GM19023 (cell line): ENCODE measurements at regions not wholly inside any gene's neighbourhood (a gene's known extent, or its start where the extent isn't known, plus 50 kb on each side); places are given as distances from the start of the nearest gene placed in this dataset.

ENCODE experiments used
- ATAC-seq: cut with Tn5 transposase; IDR thresholded peaks from one replicate; pipeline ENCODE4 v1.9.1; 2021; ENCODE audit warnings: mild to moderate bottlenecking, moderate library complexity; ENCODE audit not compliant: unreplicated experiment

GRCh38 chr7:25926451-25926850 is 225.5 kb upstream of the NFE2L3 start:
- no peak for ATAC-seq

GRCh38 chr7:25926891-25927625 is 224.9 kb upstream of the NFE2L3 start:
- no peak for ATAC-seq

DNA sequence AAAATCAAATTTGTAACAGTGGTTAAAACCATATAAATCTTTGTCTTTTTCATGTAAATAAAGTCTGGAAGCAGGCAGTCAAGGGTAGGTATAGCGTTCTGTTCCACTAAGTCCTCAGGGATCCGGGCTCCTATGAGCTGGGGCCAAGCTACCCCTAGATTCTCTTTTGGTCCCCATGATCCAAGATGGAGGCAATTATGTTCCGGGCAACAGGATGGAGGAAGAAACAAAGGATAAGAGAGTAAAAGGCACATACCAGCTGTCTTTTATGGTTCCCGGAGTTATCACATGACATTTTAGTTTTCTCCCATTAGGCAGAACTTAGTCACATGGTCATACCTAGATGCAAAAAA is 224.4 kb upstream of the NFE2L3 start:
- ATAC-seq = no peak

DNA sequence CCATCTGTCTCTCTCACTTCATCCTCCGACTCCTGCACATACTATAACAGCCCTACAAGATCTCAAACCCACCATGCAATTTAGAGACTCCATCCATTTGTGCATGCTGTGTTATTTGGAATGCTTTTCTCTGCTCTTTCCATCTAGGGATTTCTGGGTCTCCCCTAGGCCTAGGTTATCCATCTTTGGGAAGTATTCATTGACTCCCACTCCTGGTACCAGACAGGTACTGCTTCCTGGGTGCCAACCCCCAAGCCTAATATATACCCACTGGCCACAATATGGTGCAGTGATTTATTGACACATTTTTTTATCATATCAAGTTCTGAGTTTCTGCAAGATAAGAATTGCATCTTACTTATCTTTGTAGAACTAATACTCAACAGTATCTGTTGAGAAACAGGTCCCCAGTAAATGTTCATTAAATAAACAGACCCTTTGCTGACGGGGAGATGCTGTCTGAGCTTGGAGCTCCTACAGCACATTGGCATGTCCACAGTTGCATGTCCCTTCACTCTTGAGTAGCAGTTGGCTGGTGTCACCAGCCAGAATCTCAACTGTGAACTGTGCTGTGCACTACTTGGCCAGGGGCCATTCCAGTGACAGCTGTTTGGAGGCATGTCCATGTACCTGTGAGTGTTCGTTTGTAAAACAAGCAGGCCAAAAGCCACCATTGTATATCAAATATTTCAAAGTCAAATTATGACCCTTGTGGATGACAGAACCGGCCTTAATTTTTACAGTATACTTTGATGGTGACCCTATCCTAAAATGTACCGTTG is 223.3 kb upstream of the NFE2L3 start:
- ATAC-seq = no peak

DNA sequence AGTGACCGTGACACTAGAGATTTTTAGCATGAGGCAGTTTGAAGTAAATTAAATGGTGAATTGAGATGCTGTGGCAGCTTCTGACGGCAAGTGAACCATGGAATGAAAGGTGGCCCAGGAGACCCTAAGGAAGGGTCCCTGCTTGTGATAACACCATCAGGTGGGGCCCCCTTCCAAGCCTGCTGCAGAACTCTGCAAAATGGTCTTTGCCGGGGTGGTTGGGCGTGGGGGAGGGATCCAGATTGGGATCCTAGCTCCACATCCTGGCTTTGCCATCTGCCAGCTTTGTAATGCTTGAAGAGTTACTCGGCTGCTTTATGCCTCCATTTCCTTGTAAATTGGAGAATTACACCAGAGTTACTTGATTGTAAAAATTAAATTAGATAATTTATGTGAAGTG is 222.6 kb upstream of the NFE2L3 start:
- ATAC-seq = no peak

GRCh38 chr7:25930492-25931048 is 221.4 kb upstream of the NFE2L3 start:
- ATAC-seq = no peak

DNA sequence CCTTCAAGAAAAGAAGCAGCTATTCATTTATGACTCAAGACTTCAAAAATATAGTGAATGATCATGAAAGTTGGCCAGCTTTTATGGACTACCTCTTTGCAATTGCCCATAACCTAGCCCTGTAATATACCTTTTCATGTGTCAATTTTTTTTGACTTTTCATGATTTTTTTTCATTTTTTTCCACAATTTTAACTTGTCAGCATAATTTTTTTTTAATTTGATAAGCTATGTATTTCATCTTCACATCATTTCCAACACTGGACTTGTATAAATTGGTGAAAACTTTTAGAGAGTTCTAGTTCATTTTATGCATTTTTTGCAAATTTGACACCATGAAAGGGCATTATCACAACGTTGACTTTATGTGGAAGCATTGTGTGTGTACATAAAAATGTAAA is 220.8 kb upstream of the NFE2L3 start:
- no peak for ATAC-seq

- no peak for ATAC-seq
Measured at GRCh38 chr7:25933921-25934320, 218.1 kb upstream of the NFE2L3 start.

GRCh38 chr7:25940086-25940906 is 211.7 kb upstream of the NFE2L3 start:
- ATAC-seq = no peak

DNA sequence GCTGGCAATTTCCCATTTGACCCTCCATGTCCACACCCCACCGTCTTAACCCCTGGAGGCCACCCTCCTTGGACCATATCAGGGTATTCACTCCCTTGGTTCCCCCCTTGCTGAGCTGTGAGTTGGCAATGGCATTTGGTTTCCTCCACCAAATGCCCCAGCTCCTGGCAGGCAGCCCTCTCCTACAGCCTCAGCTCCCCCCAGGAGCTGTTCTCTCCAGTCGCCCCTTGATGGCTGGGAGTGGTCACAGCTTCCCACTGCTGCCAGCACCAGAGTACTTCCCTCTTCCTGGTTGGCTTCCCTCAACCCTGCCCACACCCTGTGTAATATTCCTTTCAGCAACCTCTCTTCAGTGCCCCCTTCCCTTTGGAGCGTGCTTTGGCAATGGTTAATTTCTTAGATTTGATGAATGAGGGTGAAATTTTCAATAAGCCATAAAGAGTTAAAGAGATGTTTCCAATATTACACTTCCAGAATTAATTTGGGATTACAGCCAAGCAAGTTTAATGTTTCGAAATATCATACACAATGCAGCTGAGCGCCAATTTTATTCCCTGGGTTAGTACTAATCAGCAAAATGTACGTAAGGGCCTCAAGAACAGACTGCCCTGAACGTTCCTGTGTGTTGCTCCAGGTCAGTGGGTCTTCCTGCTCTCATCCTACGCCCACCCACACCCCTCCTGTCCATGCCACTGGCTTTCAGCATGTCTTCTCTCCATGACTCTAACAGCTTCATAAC is 207.1 kb upstream of the NFE2L3 start:
- no peak for ATAC-seq

GRCh38 chr7:25945608-25946007 is 206.4 kb upstream of the NFE2L3 start:
- ATAC-seq = no peak

- ATAC-seq = no peak
Measured at GRCh38 chr7:25946181-25946580, 205.8 kb upstream of the NFE2L3 start.

DNA sequence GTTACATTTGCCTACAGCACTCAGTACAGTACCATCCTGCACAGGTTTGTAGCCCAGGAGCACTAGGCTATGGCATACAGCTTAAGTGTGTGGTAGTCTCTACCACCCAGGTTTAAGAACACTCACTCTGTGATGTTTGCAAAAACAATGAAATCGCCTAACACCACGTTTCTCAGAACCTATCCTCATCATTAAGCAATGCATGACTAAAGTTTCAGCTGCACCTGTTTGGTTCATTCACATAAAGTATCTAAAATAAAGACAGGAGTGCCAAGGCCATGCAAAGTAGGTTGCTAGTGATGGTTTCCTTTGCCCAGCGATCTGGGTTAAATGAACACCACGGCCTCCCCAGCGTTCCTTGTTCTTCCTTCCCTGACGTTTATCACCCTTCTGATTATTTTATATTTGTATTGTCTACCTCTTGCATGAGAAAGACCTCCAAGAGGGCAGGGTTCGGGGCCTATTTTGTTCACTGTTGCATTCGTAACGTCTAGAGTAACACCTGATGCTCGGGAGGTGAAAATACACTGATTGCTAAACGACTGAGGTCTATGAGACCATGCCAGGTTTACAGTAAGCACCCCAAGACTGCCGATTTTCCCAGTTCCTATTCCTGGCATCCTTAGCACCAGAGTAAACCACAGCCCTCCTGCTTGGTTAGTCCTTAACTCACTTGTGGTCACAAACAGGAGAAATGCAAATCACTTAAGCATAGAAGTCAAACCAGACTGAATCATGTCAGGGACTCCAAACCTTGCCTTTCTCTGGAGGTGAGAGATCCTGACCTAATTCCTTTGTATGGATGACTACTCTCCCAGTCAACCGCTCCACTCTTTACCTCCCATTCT is 204.1 kb upstream of the NFE2L3 start:
- ATAC-seq = no peak

DNA sequence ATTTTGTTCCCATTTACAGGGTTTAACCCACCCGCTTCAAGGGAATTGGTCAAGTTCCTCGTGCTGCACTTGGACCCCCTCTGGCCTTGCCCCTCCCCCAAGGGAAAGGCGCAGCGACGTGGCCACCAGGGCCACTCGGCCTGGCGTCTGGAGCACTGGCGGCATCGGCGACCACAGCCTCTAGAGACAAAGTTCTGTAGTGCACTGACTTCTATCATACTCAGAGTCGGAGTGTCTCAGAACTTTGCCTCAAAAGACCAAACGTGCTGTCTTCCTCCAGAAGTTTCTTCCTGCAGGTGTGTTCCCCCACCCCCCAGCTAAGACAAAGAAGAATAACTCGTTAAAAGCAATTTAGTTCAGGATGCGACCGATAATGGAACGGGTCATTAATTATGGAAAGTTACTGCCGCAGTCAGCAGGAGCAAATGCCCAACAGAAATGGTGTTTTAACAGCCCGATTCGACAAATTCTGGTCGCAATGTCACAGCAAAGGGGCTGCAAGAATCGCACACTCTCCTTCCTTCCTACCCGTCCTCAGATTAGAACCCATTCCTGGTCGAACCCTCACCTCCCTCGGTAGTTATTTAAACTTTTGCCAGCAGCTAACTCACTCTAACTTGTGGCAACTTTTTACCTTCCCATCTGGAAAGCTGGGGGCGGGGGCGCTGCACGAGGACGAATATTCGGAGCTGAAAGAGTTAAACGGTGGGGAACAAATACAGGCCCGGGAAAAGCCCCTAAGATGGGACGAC is 202.1 kb upstream of the NFE2L3 start:
- ATAC-seq = no peak

DNA sequence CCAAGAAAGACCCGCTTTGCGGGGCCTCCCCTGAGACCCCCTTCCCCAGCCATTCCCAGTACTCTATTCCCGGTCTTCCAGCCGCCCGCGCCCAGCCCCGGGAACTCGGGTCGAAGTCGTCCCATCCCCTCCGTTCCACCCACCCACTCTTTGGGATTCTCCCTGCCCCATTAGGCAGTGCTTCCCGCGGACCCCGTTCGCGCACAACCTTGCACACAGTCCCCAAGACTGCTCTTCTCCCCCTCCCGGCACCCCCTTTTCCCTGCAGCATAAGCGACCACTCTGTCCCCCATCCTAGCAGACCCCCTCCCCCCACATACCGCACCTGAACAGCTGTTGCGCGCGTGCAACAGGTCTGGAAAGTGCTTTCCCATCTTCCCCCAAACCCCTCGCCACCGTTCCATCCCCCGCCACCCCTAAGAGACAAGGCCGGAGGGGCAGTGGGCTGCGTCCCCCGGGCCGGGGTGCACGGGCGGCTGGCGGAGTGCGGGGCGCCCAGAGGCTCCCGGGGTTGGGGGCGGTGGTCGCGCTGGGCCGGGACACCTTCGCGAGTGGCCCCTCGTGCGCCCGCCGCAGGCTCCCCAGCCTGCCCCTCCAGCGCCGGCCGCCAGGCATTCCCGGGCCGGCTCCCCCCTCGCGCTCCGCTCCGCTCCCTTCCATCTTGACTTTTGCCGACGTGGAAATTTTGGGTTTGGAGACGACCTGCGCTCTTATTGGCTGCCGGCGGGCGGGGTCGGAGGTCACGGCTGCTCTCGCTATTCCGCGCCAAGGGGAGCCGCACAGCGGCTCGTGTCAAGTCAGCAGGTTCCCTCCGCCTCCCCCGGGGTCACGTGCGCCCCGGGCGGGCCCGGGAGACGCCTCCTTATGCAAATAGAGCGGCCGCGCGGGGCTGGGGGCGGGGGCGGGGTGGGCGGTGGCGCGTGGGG is 201.2 kb upstream of the NFE2L3 start:
- ATAC-seq = peak; percentile 88

GRCh38 chr7:25951414-25952260 is 200.4 kb upstream of the NFE2L3 start:
- ATAC-seq = peak; percentile 50
